ENCODE measurements at regions not wholly inside any gene's neighbourhood (a gene's known extent, or its start where the extent isn't known, plus 50 kb on each side); places are given as distances from the start of the nearest gene placed in this dataset.

GRCh38 chr1:157932069-157932468, 61.4 kb upstream of the KIRREL1 start:
- TF ChIP-seq CTCF (conservative IDR thresholded peaks at IDR 0.05; ENCODE audit: low read depth in 2 of 2) = no peak
- no peak for TF ChIP-seq EZH2 (IDR thresholded peaks at IDR 0.05; ENCODE audit: low read depth, unreplicated experiment)
- no peak for TF ChIP-seq POLR2AphosphoS5 (IDR thresholded peaks at IDR 0.05; ENCODE audit: low read depth)

Data from GM23338 (cell line).